Stromal cell of bone marrow (primary cell): ENCODE measurements at regions not wholly inside any gene's neighbourhood (a gene's known extent, or its start where the extent isn't known, plus 50 kb on each side); places are given as distances from the start of the nearest gene placed in this dataset.

Source experiments
- DNase-seq: peaks from one replicate; pipeline ENCODE4 v3.0.0-alpha.2; 2012; ENCODE audit warnings: low read depth

DNA sequence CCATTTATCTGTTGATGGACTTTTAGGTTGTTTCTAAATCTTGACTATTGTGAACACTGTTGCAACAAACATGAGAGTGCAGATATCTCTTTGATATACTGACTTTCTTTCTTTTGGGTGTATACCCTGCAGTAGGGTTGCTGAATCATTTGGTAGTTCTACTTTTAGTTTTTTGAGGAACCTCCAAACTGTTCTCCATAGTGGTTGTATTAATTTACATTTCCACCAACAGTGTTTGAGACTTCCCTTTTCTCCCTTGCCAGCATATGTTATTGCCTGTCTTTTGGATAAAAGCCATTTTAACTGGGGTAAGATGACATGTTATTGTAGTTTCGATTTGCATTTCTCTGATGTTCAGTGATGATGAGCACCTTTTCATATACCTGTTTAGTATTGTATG, 330.0 kb downstream of the DDX10 start:
- DNase-seq, result no peak

DNA sequence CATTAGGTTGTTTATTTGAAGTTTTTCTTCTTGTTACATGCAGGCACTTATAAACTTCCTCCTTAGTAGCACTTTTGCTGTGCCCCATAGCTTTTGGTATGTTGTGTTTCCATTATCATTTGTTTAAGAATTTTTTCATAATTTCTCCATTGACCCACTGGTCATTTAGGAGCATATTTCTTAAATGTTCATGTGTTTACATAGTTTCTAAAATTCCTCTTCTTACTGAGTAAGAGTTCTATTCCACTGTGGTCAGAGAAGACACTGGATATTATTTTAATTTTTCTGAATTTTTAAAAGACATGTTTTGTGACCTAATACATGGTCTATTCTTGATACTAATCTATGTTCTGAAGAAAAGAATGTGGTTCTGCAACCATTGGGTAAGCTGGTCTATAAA, 333.0 kb downstream of the DDX10 start:
- DNase-seq, result no peak

DNA sequence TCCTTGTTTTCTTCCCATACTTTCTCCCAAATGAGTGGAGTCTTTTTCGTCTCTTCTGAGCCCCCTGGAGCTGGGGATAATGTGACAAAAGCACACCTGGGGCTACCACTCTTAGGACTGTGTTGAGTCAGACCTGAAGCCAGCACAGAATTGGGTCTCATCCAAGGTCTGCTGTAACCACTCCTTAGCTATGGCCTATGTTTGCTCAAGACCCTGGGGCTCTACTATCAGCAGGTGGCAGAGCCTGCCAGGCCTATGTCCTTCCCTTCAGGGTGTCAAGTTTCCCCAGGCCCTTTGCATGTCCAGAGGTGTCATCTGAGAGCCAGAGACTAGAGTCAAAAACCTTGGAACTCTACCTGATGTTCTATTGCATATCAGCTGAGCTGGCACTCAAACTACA, 335.7 kb downstream of the DDX10 start:
- no peak for DNase-seq

DNA sequence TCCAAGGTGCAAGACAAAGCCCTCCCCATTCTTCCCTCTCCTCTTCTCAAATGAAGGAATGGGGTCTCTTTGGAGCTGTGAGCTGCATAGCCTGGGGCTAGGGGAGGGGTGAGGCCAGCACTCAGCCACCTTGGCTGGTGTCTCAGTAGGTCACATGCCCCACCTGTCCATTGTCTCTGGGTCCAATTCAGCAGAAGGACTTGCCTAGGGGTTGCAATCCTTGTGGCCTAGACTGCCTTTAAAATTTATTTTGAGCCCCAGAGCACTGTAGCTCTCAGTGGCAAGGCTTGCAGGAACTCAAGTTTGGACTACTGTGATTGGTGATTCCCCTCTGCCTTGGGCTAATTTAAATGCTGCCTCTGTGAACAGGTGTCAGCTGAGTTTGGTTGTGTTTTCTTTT, 336.7 kb downstream of the DDX10 start:
- DNase-seq, result no peak

DNA sequence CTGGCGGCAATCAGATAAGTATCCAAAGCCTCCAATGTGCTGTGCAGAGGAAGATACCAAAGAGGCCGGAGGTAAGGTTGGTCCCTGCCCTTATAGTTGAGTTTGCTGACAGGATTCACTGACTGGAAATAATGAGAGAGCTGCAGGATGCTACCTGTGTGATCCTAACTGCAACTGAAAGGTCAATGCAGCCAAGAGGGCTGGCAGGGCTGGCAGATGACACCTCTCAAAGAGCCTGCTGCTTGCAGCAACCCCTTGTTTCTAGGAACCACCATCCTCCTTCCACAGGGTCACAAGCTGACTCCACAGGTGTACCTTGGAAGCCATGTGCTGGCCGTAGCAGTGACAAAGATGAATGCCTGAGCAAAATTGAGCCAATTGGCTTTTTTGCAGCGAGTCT, 348.1 kb downstream of the DDX10 start:
- DNase-seq, result no peak

DNA sequence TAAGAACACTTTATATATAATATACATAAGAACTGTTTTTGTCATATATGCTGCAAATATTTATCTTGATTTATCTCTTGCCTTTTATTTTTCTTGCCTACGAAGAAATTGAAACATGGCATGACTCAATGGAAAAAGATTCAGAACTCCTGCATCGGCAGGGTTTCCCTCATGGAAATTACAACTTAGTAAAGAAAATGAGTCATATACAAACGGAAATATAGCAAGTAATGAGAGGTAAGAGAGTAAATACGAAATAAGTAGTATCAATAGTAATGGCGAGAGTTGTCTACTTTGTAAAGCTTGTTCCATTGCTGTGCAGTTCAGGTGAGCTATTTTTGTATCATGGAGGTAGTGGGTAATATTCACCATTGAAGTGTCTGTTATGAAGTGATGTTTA, 350.4 kb downstream of the DDX10 start:
- DNase-seq, result no peak

DNA sequence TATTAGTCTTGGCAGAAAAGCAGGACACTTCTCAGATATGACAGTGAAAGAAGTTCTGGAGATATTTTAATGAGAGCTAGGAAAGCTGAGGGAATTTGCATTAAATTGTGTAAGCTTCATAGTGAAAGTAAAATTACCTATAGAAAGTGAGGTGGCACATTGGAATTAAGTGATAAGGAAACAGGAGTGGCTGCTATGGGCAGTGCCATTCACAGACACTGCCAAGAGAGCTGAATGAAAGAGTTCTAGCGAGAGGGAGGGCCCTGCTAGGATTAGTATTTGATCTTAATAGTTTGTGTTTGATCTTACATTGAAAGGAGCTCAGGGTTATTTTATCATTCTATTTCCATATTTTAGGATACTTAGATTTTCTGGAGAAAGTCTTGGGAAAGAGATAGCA, 351.9 kb downstream of the DDX10 start:
- no peak for DNase-seq

DNA sequence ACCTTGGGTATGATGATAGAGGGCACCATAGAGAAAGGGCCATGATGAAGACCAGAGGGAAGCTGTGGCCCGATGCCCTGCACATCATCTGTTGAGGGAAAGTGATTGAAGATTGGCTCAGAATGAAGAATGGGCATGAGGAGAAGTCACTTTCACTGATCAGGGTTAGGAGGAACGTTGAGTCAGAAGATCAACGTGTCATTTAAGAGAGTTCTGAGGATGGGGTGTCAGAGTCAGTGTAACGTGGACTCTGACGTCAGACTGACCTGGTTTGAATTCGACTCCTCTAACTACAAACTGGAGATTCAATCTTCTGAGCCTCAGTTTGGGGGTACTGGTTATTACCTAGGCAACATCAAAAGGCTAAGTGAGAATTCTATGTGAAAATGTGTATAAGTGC, 352.6 kb downstream of the DDX10 start:
- DNase-seq, result no peak

DNA sequence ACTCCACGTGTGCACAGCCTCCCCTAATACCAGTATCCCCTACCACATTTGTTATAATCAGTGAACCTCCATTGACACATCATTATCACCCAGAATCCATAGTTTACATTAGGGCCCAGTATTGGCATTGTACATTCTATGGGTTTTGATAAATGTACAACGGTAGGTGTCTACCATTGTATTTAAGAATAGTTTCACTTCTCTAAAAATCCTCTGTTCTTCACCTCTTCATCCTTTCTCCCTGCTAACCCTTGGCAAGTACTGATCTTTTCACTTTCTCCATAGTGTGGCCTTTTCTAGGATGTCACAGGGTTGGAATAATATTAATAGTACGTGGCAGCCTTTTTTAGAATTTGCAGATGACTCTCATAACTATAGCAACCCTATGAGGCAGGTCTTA, 353.8 kb downstream of the DDX10 start:
- no peak for DNase-seq

DNA sequence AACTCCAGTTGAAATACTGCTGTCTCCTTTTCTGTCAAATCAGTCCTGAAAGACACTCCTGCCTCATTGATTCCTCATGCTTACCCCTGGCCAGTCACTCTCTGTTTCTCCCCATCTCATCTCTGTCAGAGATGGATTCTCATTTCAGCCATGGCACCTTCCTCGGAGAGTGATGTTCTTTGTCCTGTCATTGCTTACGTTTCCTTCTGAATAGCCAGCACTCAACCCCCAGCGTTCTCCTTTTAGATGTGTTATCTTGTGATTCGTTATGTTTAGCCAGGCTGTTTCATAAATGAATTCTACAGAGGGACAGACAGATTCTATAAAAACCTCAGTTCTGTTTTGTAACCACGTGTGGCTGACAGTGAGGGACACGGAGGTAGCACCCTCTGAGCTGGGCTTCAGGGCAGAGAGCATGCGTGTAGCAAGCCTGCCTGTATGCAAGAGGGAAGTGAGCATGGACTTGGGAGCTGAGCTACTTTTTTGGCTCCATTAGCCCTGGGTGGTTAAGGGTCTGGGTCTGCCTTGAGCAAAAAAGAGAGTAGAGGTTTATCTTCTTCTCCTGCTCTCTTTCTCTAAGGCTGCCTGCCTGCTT, 354.6 kb downstream of the DDX10 start:
- no peak for DNase-seq

DNA sequence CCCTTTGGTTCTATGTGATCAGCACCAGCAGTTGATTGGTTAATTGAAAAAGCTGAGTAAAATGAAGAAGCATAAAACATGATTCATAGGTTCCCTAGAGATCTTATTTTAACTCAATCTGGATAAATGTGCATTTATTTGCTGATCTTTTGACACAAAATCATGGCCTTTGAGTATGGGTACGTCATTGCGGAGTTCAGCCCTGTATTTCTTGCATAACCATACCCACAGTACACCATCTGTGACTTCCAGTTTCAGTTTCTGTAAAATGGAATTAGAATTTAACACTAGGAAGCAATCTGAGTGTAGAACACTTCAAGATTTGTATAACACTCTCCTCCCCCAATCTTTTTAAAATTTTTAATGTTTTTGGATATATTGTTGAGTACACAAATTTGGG, 358.2 kb downstream of the DDX10 start:
- no peak for DNase-seq

DNA sequence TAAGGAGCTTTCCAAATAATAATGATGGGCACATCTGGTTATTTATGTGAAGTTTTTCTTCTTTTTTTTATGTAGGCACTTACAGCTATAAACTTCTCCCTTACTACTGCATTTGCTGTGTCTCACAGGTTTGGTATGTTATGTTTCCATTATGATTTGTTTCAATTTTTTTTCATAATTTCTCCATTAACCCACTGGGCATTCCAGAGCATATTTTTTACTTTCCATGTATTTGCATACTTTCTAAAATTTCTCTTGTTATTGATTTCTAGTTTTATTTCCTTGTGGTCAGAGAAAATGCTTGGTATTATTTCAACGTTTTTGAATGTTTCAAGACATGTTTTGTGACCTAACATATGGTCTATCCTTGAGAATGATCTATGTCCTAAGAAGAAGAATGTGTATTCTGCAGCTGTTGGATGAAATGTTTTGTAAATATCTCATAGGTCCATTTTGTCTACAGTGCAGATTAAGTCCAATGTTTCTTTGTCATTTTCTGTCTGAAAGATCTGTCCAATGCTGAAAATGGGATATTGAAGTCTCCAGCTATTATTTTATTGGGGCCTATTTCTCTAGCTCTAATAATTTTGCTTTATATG, 362.1 kb downstream of the DDX10 start:
- DNase-seq, result no peak

DNA sequence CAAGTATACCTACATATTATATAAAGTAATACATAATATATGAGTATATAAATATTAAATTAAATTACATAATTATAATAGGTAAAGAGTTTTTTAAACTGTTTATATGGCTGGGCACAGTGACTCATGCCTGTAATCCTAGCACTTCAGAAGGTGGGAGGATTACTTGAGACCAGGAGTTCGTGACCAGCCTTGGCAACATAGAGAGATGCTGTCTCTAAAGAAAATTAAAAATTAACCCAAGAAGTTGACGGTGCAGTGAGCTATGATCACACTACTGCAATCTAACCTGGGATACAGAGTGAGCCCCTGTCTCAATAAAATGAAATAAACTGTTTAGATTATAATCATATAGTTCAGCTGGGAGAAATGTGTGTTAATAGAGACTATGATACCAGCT, 363.0 kb downstream of the DDX10 start:
- DNase-seq, result no peak

DNA sequence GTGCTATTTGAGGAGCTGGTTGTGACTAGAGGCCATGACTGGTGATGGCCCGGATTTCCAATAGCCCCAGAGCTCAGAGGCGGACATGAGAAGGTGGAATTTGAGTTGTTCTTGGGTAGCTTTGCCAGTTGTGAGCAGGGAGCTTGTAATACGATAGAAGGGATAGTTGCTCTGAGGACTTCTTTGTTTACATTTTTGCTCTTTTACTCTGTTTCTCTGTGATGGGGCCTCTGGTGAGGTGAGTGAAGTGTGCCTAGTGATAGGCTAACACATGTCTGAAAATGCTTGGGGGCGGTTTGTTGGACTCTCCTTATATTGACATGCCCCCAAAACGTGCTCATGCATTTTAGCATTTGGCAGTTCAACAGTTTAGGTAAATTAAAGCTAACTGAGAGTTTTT, 365.1 kb downstream of the DDX10 start:
- DNase-seq, result no peak

DNA sequence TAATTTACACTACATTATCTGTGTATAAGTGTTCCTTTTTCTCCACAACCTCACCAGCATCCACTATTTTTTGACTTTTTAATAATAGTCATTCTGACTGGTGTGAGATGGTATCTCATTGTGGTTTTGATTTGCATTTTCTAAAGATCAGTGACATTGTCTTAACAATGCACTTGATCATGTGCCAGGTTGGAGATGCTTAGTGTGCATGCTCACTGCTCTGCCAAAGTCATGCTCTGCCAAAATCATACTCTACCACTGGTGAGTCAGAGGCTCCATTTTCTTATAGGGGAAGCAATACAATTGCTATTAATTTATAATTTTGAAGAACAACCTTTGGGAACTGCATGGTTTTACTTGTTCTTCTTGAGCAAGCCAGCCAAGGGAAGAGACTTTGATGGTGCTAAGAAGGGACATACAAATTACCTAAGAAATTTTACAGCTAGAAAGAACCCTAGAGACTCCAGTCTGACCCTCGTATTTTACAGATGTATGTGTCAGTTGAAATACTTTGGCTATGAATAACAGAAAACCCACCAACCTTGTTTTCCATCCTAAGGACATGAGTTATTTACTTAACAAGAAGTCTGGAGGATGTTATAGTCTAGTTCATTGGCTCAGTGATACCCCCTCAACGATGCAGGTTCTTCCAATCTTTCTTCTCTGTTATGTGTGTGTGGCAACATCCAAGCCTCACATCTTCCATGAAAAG, 368.9 kb downstream of the DDX10 start:
- peak; percentile 90 for DNase-seq

DNA sequence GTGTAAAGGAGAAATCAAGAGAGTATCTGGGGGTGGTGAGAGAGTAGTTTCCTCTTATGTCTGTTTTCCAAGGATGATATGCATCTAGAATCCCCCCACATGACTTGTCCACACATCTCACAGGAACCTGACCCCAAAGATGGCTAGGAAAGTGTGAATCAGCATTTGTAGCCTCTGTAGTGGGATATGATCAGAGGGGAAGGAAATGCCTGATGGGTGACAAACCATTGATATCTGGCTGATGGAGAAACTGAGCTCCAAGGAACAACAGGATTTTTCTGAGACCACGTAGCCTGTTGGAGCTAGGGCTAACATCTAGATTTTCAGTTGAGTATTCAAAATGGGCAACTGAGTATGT, 369.4 kb downstream of the DDX10 start:
- no peak for DNase-seq

DNA sequence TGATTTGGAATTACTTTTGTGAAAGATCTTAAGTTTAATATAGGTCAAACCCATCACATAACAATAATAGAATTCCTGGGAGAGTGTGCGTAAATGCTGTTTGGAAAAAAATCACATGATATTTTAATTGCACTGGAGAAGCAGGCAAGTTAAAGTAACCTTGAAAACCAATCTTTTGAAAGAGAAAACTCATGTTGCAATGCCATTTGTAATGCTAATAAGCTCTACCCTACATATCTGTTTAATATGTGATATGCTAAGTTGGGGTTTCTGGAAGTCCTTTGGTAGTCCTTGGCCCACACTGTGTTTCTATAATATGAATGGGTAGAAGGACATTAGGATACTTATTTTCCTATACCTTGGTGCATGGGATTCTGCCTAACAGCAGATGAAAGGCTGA, 370.4 kb downstream of the DDX10 start:
- no peak for DNase-seq

DNA sequence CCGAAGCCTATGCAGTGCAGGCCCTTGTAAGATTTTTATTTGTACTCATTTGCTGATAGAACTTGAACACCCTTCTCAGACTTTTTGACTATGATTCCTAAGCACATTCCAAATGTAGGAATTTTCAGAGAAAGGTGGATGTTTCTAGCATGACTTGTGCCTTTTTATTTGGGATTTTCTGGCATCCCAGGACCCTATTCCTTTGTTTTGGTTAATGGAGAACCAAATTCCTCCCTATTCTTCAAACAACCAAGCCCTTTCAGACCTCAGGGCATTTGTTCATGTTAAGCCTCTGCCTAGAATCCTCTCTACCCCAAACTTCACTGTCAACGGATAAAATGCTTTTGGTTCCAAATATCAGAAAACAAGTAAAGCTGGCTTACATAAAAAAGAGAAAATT, 371.1 kb downstream of the DDX10 start:
- DNase-seq, result no peak

DNA sequence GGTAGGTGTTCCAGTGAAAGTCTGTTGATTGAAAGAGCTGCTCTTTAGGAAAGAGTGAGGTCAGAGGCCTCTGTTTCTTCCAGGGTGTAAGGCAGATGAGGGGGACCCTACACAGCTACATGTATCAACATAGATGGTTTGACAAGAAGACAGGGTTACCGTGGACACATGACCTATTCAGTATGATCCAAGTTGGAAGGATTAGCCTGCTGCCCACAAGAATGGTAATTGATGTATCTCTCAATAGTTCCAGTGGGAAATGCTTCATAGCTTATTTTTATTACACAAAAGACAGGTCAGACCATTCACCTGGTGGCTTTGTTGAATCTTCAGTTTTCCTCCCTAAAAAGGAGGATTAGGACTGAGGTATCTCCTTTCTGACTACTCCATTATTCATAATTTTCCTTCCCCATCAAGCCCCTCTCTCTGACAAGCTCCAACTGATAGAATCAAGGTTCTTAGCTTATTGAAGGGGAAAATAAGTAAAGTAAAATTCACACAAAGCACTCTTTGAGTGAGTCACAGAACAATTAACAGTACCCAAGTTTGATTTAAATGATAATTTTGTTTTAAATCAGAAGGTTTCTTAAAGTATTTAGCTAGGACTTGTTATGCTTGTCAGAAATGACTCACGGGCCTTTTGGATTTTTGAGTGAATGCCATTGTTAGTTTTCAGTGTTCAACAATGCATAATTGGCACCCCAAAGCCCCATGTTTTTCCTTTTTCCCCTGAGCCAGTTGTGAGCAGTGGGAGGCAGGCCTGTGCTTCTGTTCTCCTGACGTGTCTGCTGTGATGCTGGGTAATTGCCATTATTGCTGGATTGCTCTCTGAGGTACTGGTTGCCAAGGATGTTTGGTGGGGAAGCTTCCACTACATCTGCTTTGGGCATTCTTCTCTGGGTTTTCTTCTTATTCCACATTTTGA, 373.2 kb downstream of the DDX10 start:
- peak; percentile 93 for DNase-seq

DNA sequence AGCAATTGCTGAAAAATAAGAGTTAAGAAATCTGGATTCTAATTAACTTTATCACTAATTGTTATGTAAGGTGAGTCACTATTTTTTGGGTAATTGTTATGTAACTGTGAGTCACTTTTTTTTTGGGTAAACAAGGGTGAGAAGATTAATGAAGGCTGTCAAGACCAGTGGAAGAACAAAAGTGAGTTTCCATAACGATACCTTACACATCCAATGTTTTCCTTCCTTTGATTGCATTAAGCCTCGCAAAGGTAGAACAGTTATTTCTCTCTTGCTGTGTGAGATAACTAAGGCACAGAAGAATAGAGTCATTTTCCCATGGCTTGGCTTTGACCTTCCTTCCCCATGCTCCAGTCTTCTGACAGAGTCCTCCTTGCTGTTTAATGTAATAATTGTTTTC, 374.7 kb downstream of the DDX10 start:
- no peak for DNase-seq

DNA sequence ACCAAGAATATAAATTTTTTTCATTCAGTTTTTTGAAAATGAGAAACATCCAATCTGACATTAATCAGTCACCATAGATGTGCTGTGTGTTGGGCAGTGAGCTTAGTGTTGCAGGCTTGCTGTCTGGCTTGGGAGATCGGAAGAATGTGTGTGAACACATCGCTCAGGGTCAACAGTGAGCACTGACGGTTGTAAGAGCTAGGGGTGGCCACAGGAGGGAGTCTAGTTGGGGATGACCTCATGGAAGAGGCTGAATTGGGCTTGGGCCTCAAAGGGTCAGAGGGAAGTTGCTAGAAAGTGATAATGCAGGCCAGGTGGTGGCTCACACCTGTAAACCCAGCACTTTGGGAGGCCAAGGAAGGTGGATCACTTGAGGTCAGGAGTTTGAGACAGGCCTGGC, 375.4 kb downstream of the DDX10 start:
- no peak for DNase-seq

DNA sequence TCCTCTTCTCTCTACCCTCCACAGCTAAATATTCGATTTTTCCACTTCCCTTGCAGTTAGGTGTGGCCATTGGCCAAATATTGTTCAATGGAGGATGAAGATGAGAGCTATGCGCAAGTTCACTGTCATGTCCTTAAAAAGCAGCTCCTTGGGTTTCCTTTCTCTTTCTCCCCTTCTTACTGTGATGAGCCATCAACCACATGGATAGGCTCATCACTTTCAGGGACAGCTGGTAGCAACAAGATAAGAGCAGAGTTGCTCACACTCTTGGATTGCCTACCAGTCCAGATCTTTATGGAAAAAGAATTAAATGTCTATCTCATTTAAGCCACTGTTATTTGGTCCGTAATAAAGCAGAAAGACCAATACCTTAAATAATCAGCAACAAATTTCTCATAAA, 377.0 kb downstream of the DDX10 start:
- no peak for DNase-seq

DNA sequence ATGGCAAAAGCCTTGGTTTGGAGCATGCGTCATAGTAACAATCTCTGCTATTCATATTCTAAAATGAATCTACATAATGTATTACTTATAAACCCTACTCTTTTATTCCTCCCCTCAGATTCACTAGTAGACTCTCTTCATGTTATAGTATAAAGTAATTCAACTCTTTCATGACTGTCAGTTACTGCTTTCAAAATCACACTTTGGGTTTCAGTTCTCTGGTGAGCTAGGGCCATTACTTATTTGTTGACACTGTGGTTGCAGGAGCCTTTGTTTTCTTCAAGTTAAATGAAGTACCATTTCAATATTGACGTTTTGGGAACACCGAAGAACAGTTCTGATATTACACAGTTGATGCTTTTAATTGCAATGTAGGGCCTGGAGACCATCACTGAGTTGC, 378.4 kb downstream of the DDX10 start:
- no peak for DNase-seq
